Activated naive CD4-positive, alpha-beta T cell treated with anti-CD3 and anti-CD28 coated beads, Interleukin-2, amount 10 ng/mL, durations not matched to agents 7 days and 5 days (primary cell): ENCODE measurements at regions not wholly inside any gene's neighbourhood (a gene's known extent, or its start where the extent isn't known, plus 50 kb on each side); places are given as distances from the start of the nearest gene placed in this dataset.
"Not testable (repeated sequence)": the region's sequence is repeated elsewhere in the genome, so short reads cannot be mapped to it uniquely, and the experiment has no call there.

ENCODE experiments used
- CTCF ChIA-PET: fragments of 350-600 bp; sonication (Branson Sonifier 250); formaldehyde crosslinking; loops from one replicate; lab custom pipeline; 2021; ENCODE audit warnings: antibody characterized with exemption; lab: Charles Lee
- DNase-seq: peaks from one replicate; pipeline ENCODE4 v3.0.0-alpha.2; 2020
- H3K27ac Mint-ChIP-seq: one replicate; pipeline ENCODE4 v1.8.0; 2021; ENCODE audit warnings: mild to moderate bottlenecking, moderate library complexity, mixed read lengths
- H3K27me3 Mint-ChIP-seq: one replicate; pipeline ENCODE4 v1.8.0; 2021; ENCODE audit warnings: mild to moderate bottlenecking, mixed read lengths
- H3K36me3 Mint-ChIP-seq: one replicate; pipeline ENCODE4 v1.8.0; 2021; ENCODE audit warnings: mixed read lengths
- H3K4me1 Mint-ChIP-seq: one replicate; pipeline ENCODE4 v1.8.0; 2021; ENCODE audit warnings: mixed read lengths
- H3K4me3 Mint-ChIP-seq: one replicate; pipeline ENCODE4 v1.8.0; 2021; ENCODE audit warnings: mild to moderate bottlenecking, moderate library complexity, mixed read lengths
- H3K9me3 Mint-ChIP-seq: one replicate; pipeline ENCODE4 v1.8.0; 2021; ENCODE audit warnings: mixed read lengths

DNA sequence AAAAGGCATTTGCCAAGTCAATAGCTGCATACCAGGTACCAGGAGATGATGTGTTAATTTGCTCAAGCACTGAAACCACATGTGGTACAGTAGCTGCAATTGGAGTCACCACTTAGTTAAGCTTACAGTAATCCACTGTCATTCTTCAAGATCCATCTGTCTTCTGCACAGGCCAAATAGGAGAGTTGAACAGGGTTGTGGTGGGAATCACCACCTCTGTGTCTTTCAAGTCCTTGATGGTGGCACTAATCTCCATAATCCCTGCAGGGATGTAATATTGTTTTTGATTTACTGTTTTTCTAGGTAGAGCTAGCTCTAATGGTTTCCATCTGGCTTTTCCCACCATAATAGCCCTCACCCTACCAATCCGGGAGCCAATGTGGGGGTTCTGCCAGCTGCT, 91.9 kb downstream of the FCRL5 start:
- no peak overlapping the region for H3K4me3 Mint-ChIP-seq
- no peaks in the 10 kb centered on the region for H3K9me3 Mint-ChIP-seq
- peaks cover 5% of the 10 kb centered on the region for H3K27me3 Mint-ChIP-seq
- no peak overlapping the region for H3K27ac Mint-ChIP-seq
- no peaks in the 10 kb centered on the region for H3K4me1 Mint-ChIP-seq
- DNase-seq: no peak
- H3K36me3 Mint-ChIP-seq: no peaks in the 10 kb centered on the region
- CTCF ChIA-PET: no interaction called here

- H3K27me3 Mint-ChIP-seq: peaks cover 5% of the 10 kb centered on the region
- H3K9me3 Mint-ChIP-seq: no peaks in the 10 kb centered on the region
- CTCF ChIA-PET: no interaction called here
- H3K4me1 Mint-ChIP-seq: no peaks in the 10 kb centered on the region
- no peaks in the 10 kb centered on the region for H3K36me3 Mint-ChIP-seq
- H3K4me3 Mint-ChIP-seq: no peak overlapping the region
- no peak overlapping the region for H3K27ac Mint-ChIP-seq
- DNase-seq: no peak
These were observed 95.0 kb downstream of the FCRL5 start for GRCh38 chr1:157457279-157457678.

DNA sequence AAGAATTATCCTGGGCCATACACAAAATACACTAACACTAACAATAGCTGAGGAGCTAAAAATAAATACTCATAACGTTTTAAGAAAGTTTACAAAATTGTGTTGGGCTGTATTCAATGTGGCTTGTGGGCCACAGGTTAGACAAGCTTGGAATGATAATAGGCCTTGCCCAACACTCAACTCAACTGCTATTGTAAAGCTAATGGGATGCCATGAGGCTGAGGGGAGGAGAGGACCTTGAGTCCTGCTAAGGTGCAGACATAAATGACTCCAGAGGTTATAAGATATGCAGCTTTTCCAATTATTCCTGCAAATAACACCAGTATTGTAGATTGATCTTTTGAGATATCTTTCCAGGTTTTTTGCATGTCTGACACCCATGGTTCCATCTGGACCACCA, 97.0 kb downstream of the FCRL5 start:
- CTCF ChIA-PET: interaction anchor here (0.6 kb wide), 1 partner anchor 283 kb away, joined by 3 read pairs; no protein-coding TSS in a partner anchor
- DNase-seq: no peak
- H3K27ac Mint-ChIP-seq: no peak overlapping the region

DNA sequence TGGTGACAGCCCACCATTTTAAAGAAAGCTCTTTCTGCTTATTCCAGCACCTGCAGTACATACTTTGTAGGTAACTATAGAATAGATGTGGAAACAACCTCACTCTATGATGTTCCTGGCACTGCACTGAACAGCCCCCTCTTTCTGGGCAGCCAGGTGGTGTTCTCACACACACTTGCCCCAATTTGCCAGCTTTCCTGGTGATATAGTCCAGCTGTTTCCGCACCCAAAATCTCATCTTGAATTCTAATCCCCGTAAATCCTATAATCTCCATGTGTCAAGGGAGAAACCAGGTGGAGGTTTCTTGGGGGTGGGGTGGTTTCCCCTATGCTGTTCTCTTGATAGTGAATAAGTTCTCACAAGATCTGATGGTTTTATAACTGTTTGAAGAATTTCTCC, 102.2 kb downstream of the FCRL5 start:
- CTCF ChIA-PET: no interaction called here
- no peak for DNase-seq
- no peaks in the 10 kb centered on the region for H3K27me3 Mint-ChIP-seq
- H3K9me3 Mint-ChIP-seq: no peaks in the 10 kb centered on the region
- no peaks in the 10 kb centered on the region for H3K36me3 Mint-ChIP-seq
- H3K4me3 Mint-ChIP-seq: no peak overlapping the region
- H3K27ac Mint-ChIP-seq: no peak overlapping the region
- H3K4me1 Mint-ChIP-seq: no peaks in the 10 kb centered on the region

More for the DNA sequence above, 97.0 kb downstream of the FCRL5 start:
- Mint-ChIP-seq H3K4me1 (no peaks in the 10 kb centered on the region), H3K4me3 (no peak overlapping the region), H3K36me3 (no peaks in the 10 kb centered on the region), H3K27me3 (peaks cover 5% of the 10 kb centered on the region), H3K9me3 (no peaks in the 10 kb centered on the region)

GRCh38 chr1:157448636-157449035, 103.7 kb downstream of the FCRL5 start:
- no peaks in the 10 kb centered on the region for H3K36me3 Mint-ChIP-seq
- no peak overlapping the region for H3K27ac Mint-ChIP-seq
- H3K9me3 Mint-ChIP-seq: no peaks in the 10 kb centered on the region
- DNase-seq: no peak
- H3K4me1 Mint-ChIP-seq: no peaks in the 10 kb centered on the region
- CTCF ChIA-PET: interaction anchor here (1.1 kb wide), 1 partner anchor 132 kb away, joined by 3 read pairs; no protein-coding TSS in a partner anchor
- H3K4me3 Mint-ChIP-seq: no peak overlapping the region
- no peaks in the 10 kb centered on the region for H3K27me3 Mint-ChIP-seq

- DNase-seq, H3K27me3 Mint-ChIP-seq, H3K4me1 Mint-ChIP-seq, CTCF ChIA-PET, H3K9me3 Mint-ChIP-seq, H3K36me3 Mint-ChIP-seq, H3K4me3 Mint-ChIP-seq, H3K27ac Mint-ChIP-seq: not testable (repeated sequence)
These were observed 106.0 kb downstream of the FCRL5 start for GRCh38 chr1:157446356-157446755.

- H3K4me3 Mint-ChIP-seq, H3K27me3 Mint-ChIP-seq, DNase-seq, H3K9me3 Mint-ChIP-seq, CTCF ChIA-PET, H3K4me1 Mint-ChIP-seq, H3K36me3 Mint-ChIP-seq, H3K27ac Mint-ChIP-seq: not testable (repeated sequence)
These were observed 106.6 kb downstream of the FCRL5 start for GRCh38 chr1:157445616-157446140.

DNA sequence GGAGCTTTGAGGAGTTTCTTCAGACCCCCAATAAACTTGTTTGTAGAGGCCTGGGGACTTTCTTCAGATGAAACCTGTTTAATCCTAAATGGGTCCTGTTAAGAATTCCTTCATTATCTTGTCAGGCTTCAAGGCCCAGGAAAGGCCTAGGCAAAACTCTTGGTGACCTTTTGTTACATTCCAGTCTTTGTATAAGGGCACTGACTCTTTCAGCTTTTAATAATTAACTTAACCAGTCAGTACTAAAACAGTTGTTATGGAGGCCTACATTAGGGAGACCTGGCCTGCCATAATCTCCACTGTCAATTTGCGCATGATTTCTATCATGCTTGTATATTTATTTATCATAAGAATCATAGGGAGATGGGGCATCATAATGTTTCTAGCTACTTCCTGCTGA, 110.2 kb downstream of the FCRL5 start:
- DNase-seq: no peak
- Mint-ChIP-seq H3K27ac (no peak overlapping the region), H3K9me3 (no peaks in the 10 kb centered on the region), H3K4me1 (no peaks in the 10 kb centered on the region), H3K36me3 (no peaks in the 10 kb centered on the region), H3K27me3 (peaks cover 6% of the 10 kb centered on the region), H3K4me3 (no peak overlapping the region)
- CTCF ChIA-PET: no interaction called here

DNA sequence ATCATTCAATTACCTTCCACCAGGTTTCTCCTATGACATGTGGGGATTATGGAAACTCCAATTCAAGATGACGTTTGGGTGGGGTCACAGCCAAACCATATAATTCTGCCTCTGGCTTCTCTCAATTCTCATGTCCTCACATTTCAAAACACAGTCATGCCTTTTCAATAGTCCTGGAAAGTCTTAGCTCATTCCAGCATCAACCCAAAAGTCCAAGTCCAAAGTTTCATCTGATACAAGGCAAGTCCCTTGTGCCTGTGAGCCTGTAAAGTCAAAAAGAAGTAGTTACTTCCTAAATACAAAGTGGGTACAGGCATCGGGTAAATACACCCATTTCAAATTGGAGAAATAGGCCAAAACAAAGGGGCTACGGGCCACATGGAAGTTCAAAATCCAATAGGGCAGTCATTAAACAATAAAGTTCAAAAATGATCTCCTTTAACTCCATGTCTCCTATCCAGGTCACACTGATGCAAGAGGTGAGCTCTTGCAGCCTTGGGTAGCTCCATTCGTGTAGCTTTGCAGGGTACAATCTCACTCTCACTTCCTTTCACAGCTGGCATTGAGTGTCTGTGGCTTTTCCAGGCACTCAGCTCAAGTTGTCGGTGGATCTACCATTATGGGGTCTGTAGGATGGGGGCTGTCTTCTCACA, 112.9 kb downstream of the FCRL5 start:
- H3K4me3 Mint-ChIP-seq: no peak overlapping the region
- H3K27me3 Mint-ChIP-seq: peaks cover 8% of the 10 kb centered on the region
- no peaks in the 10 kb centered on the region for H3K4me1 Mint-ChIP-seq
- H3K9me3 Mint-ChIP-seq: no peaks in the 10 kb centered on the region
- no peaks in the 10 kb centered on the region for H3K36me3 Mint-ChIP-seq
- no peak for DNase-seq
- no peak overlapping the region for H3K27ac Mint-ChIP-seq
- CTCF ChIA-PET: interaction anchor here (1.8 kb wide), 1 partner anchor 67 kb away, joined by 3 read pairs; no protein-coding TSS in a partner anchor

DNA sequence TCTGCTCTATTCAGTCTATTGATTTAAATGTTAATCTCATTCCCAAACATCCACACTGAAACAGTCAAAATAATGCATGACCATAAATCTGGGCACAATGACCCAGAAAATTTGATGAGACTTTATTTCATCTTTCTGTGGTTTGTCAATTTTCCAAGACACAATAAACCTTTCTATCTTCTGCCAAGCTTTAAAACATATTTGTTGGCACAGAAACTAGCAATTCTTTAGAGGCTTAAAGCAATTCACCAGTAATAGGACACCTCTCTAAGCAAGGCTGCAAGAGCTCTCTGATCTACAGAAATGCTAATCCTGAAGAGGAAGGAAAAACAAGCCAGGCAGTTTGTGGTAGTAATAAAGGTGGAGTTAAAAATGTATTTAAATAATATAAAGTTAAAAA, 113.7 kb downstream of the FCRL5 start:
- peaks cover 11% of the 10 kb centered on the region for H3K27me3 Mint-ChIP-seq
- H3K4me1 Mint-ChIP-seq: no peaks in the 10 kb centered on the region
- no peak overlapping the region for H3K4me3 Mint-ChIP-seq
- H3K9me3 Mint-ChIP-seq: no peaks in the 10 kb centered on the region
- H3K27ac Mint-ChIP-seq: no peak overlapping the region
- CTCF ChIA-PET: no interaction called here
- H3K36me3 Mint-ChIP-seq: no peaks in the 10 kb centered on the region
- no peak for DNase-seq

DNA sequence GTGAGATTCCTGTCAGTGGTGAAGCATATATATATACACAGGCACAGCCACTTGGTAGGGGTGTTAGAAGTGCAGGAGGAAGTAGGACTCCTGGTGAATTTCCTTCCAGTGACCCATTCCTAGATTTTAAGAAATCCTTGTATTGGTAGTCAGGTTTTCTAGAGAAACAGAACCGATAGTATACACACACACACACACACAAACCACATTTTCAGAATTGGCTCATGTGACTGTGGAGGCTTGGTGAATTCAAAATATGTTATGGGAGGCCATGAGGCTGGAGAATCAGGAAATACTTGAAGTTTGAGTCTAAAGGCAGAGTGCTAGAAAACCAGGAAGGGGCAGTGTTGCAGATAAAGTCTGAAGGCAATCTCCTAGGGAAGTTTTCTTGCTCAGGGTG, 114.2 kb downstream of the FCRL5 start:
- no peak overlapping the region for H3K4me3 Mint-ChIP-seq
- no peak overlapping the region for H3K27ac Mint-ChIP-seq
- H3K4me1 Mint-ChIP-seq: no peaks in the 10 kb centered on the region
- DNase-seq: no peak
- peaks cover 12% of the 10 kb centered on the region for H3K27me3 Mint-ChIP-seq
- no peaks in the 10 kb centered on the region for H3K36me3 Mint-ChIP-seq
- H3K9me3 Mint-ChIP-seq: no peaks in the 10 kb centered on the region
- CTCF ChIA-PET: no interaction called here

DNA sequence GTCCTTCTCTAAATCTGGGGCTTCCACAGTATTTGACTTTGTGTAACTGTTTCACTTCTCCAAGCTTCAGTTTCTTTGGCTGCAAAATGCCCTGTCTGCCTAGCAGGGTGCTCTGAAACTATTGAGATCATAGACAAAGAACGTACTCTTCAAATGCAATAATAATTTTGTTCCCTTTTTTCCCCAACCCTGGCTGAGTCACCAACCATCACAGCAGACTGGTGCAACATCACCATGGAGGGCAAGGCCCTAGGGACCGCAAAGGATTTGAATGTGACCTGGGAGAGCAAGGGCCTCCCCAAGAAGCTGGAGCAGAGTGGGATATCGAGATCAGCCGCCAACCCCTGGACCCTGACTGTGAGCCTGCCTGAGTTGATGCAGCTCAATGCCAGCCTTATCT, 115.0 kb downstream of the FCRL5 start:
- Mint-ChIP-seq H3K9me3 (no peaks in the 10 kb centered on the region), H3K4me1 (no peaks in the 10 kb centered on the region), H3K4me3 (no peak overlapping the region), H3K27me3 (peaks cover 13% of the 10 kb centered on the region), H3K27ac (no peak overlapping the region), H3K36me3 (no peaks in the 10 kb centered on the region)
- CTCF ChIA-PET: no interaction called here
- DNase-seq: no peak

DNA sequence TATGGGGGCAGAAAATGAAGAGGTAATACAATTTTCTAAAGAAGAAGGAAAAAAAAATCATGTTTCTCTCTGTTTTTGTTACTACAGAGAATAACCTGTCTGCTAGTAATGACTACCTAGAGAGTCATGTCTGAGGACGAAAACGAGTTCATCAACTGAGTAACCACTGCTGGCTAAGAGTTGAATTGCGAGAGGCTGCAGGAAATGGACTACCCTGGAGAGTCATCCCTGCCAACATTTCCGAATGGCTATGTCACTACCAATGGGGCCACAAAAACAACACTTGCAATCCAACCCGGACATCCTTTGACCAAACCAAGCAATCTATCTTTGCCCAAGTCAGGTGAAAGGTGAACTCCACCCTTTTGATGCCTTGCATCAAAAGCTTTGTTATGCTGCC, 120.6 kb downstream of the FCRL5 start:
- Mint-ChIP-seq H3K4me3 (no peak overlapping the region), H3K27ac (no peak overlapping the region), H3K4me1 (no peaks in the 10 kb centered on the region), H3K9me3 (no peaks in the 10 kb centered on the region), H3K36me3 (no peaks in the 10 kb centered on the region), H3K27me3 (peaks cover 11% of the 10 kb centered on the region)
- CTCF ChIA-PET: no interaction called here
- DNase-seq: no peak

DNA sequence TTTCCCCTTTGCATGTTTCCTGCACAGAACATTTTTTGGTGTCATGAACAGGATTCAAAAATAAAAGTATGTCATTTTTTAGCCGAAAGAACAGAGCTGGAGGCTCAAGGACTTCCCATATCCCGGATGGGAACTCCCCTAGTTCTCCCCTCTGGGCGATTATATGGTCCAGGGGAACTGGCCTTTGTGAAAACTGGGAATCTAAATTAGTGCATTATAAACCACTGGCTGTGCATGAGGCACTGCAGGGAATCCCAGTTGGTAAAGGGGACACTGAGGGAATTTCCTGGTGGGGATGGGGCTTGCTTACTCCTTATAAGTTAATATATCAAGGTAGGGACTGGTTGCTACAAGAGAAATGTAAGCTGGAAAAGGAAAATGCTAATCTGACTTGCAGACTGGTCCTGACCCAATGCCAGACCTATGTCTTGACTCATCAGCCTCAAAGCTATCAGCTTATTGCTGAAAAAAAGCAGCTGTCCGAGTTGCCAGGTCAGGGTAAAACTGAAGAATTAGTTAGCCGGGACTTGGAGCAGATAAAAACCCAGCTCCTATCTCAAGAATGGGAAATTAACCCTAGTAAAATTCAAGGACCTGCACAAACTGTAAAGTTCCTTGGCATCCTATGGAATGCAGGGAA, 122.6 kb downstream of the FCRL5 start:
- no peaks in the 10 kb centered on the region for H3K36me3 Mint-ChIP-seq
- peaks cover 11% of the 10 kb centered on the region for H3K27me3 Mint-ChIP-seq
- H3K4me3 Mint-ChIP-seq: no peak overlapping the region
- no peak for DNase-seq
- CTCF ChIA-PET: no interaction called here
- H3K9me3 Mint-ChIP-seq: no peaks in the 10 kb centered on the region
- no peaks in the 10 kb centered on the region for H3K4me1 Mint-ChIP-seq
- no peak overlapping the region for H3K27ac Mint-ChIP-seq

DNA sequence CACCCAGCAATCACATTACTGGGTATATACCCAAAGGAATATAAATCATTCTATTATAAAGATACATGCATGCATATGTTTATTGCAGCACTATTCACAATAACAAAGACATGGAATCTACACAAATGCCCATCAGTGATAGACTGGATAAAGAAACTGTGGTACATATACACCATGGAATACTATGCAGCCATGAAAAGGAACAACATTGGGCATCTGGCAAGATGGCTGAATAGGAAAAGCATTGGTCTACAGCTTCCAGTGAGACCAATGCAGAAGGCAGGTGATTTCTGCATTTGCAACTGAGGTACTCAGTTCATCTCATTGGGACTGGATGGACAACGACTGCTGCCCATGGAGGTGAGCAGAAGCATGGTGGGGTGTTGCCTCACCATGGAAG, 128.6 kb downstream of the FCRL5 start:
- CTCF ChIA-PET, H3K4me1 Mint-ChIP-seq, H3K4me3 Mint-ChIP-seq, DNase-seq, H3K36me3 Mint-ChIP-seq, H3K9me3 Mint-ChIP-seq, H3K27ac Mint-ChIP-seq, H3K27me3 Mint-ChIP-seq: not testable (repeated sequence)
